Mucosa of descending colon (tissue), 3 donors: ENCODE measurements at regions not wholly inside any gene's neighbourhood (a gene's known extent, or its start where the extent isn't known, plus 50 kb on each side); places are given as distances from the start of the nearest gene placed in this dataset.

Experiments
- ATAC-seq: fragments of 200-7000 bp; cut with Tn5 transposase; one replicate; pipeline ENCODE4 v1.9.1; 2020; ENCODE audit warnings: mild to moderate bottlenecking, moderate library complexity
- DNase-seq, 3 donors: peaks; one replicate each; pipeline ENCODE4 v3.0.0-alpha.2; 2020
- H3K36me3 ChIP-seq: fragments of 200-600 bp; one replicate; pipeline ENCODE4 v1.8.0; 2021; ENCODE audit warnings: low read depth, mild to moderate bottlenecking
- H3K4me1 ChIP-seq: fragments of 200-600 bp; one replicate; pipeline ENCODE4 v1.8.0; 2021; ENCODE audit warnings: low read depth, mild to moderate bottlenecking
- H3K4me3 ChIP-seq: fragments of 200-600 bp; one replicate; pipeline ENCODE4 v1.8.0; 2021; ENCODE audit warnings: mild to moderate bottlenecking
- H3K9me3 ChIP-seq: fragments of 200-600 bp; one replicate; pipeline ENCODE4 v1.8.0; 2021; ENCODE audit warnings: mild to moderate bottlenecking
- intact Hi-C, 2 donors: fragments of 100-400 bp; cut with DNase I in 1 of 2; cut with micrococcal nuclease in 1 of 2; formaldehyde crosslinking; loops; one replicate each; pipeline versions ENCODE4 v1.11.0 to v1.11.1; 2022; cut with DNase I, micrococcal nuclease
- TF ChIP-seq, protein P1 (sequence below): fragments of 200-600 bp; IDR thresholded peaks from one replicate; pipeline ENCODE4 v1.8.0; 2022; ENCODE audit warnings: antibody characterized with exemption, mild to moderate bottlenecking
- donor health status: DM: no; HTN: no; CAD: no; lungs with moderate emphysema.
- donor health status: DM: no; HTN: no; CAD: no.
- donor health status: DM: no; HTN: yes; CAD: no.

DNA sequence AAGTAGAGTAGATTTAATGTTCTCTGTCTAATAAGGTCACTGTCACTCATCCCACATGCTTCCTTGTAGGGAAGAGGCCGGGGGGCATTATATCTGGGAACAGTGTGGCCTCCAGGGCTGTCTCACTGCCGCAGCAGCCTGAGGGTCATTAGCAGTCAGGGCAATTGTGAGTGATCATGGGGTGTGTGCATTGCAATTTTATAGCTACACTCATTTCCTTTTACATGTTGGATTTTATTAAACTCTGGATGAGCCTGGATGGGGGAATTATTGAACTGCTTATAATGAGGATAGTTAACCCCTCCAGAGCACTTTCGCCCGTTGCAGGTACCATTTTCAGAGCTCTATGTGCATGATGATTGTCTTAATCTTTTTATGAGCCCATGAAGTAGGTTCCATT lies 60.9 kb upstream of the DISP3 start:
- TF ChIP-seq, protein P1, sequence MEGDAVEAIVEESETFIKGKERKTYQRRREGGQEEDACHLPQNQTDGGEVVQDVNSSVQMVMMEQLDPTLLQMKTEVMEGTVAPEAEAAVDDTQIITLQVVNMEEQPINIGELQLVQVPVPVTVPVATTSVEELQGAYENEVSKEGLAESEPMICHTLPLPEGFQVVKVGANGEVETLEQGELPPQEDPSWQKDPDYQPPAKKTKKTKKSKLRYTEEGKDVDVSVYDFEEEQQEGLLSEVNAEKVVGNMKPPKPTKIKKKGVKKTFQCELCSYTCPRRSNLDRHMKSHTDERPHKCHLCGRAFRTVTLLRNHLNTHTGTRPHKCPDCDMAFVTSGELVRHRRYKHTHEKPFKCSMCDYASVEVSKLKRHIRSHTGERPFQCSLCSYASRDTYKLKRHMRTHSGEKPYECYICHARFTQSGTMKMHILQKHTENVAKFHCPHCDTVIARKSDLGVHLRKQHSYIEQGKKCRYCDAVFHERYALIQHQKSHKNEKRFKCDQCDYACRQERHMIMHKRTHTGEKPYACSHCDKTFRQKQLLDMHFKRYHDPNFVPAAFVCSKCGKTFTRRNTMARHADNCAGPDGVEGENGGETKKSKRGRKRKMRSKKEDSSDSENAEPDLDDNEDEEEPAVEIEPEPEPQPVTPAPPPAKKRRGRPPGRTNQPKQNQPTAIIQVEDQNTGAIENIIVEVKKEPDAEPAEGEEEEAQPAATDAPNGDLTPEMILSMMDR, result no peak
- Histone ChIP-seq H3K4me1 (no peaks in the 10 kb centered on the region), H3K4me3 (no peak overlapping the region), H3K9me3 (no peaks in the 10 kb centered on the region), H3K36me3 (no peaks in the 10 kb centered on the region)
- DNase-seq (no peak), ATAC-seq (no peak)
- intact Hi-C loops, result no loop called here

DNA sequence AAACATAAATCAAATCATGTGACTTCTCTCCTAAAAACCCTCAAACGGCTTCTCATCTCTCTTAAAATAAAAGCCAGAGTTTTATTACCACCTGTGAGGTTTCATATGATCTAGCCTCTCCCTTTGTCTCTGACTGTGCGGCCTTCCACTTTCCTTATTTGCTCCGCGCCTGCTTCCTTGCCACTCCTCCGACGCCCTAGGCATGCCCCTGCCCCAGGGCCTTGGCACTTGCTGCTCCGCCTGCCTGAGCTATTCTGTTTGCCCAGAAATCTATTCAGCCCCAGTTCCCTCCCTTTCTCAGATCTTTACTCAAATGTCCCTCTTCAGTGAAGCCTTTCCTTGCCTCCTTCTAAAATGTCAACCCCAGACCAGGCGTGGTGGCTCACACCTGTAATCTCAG lies 57.5 kb upstream of the DISP3 start:
- intact Hi-C loops, result no loop called here
- DNase-seq (no peak), ATAC-seq (no peak)
- H3K36me3 ChIP-seq, result no peaks in the 10 kb centered on the region
- no peaks in the 10 kb centered on the region for H3K9me3 ChIP-seq
- no peak overlapping the region for H3K4me3 ChIP-seq
- H3K4me1 ChIP-seq, result no peaks in the 10 kb centered on the region
- TF ChIP-seq, protein P1, result no peak

DNA sequence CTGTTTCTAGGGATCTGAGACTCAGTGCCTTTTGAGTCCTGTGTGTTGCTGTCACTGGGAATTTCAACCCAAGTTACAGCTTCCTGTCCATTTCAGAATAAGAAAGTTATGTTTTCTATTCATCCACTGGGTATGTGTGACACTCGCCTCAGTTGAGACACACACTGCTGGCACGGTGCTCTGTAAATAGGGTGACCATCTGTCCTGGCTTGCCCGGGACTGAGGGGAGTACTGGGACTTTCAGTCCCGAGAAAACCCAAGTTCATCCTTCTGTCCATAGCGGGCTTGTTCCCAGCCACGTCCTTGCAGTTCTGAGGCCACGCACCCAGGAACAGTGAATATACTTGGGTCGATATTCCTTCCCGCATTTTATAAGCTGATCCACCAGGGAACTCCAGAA lies 56.3 kb upstream of the DISP3 start:
- no peak for ATAC-seq

DNA sequence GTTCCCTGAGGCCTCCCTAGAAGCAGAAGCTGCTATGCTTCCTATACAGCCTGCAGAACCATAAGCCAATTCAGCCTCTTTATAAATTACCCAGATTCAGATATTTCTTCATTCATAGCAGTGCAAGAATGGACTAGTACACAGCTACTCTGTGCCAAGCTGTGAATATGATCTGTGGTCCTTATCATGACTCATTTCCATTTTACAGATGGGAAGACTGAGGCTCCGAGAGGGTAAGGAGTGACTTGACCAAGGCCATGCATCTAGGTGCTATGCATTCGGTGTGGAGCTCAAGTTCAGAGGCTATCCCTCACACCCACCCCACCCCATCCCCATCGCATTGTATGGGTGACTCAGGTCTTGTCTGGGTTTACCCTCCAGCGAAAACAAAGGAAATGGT lies 52.3 kb upstream of the DISP3 start:
- H3K36me3 ChIP-seq, result no peaks in the 10 kb centered on the region
- ATAC-seq, result no peak
- H3K9me3 ChIP-seq, result no peaks in the 10 kb centered on the region
- intact Hi-C loops, result no loop called here
- no peaks in the 10 kb centered on the region for H3K4me1 ChIP-seq
- TF ChIP-seq, protein P1, result no peak
- H3K4me3 ChIP-seq, result no peak overlapping the region
- DNase-seq, result no peak

More for the DNA sequence above, 56.3 kb upstream of the DISP3 start:
- Histone ChIP-seq H3K4me1 (no peaks in the 10 kb centered on the region), H3K36me3 (no peaks in the 10 kb centered on the region), H3K4me3 (no peak overlapping the region), H3K9me3 (no peaks in the 10 kb centered on the region)
- intact Hi-C loops, result no loop called here
- TF ChIP-seq, protein P1, result no peak
- no peak for DNase-seq

DNA sequence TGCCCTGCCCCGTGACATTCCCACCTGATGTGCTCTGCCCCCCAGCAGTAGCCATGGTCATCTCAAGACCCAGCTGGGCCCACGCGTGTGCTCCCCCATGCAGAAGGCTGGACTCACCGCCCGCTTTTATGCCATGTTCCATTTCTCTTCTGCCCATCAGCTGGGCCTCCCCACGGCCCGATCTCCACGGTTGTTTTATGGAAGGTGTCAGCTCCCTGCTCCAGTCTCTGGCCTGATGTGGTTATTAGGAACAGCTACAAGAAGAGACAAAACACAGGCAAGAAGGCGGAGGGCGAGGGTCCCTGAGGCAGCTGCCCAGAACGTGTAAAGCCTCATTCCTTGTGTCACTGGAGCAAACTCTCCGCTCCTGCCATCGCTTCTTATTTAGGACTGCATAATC lies 50.2 kb upstream of the DISP3 start:
- ATAC-seq (no peak), DNase-seq (no peak)
- intact Hi-C loops, result no loop called here
- TF ChIP-seq, protein P1, result no peak
- H3K4me3 ChIP-seq, result no peak overlapping the region
- H3K9me3 ChIP-seq, result no peaks in the 10 kb centered on the region
- H3K36me3 ChIP-seq, result no peaks in the 10 kb centered on the region
- H3K4me1 ChIP-seq, result no peaks in the 10 kb centered on the region
